Large intestine (tissue), 3 donors: ENCODE measurements at regions not wholly inside any gene's neighbourhood (a gene's known extent, or its start where the extent isn't known, plus 50 kb on each side); places are given as distances from the start of the nearest gene placed in this dataset.

ENCODE experiments used
- DNase-seq, 2 donors: peaks; one replicate each; pipeline versions ENCODE4 v3.0.0 to v3.0.0-alpha.2; 2013
- H3K27ac ChIP-seq: one replicate; pipeline ENCODE4 v1.5.1; 2013; ENCODE audit warnings: low read length
- H3K27me3 ChIP-seq: 2 replicates; pipeline ENCODE4 v1.6.1; 2013; ENCODE audit warnings: low read length; ENCODE audit not compliant: control insufficient read depth, insufficient read depth
- H3K36me3 ChIP-seq: 2 replicates; pipeline ENCODE4 v1.6.1; 2013; ENCODE audit warnings: low read length; ENCODE audit not compliant: control insufficient read depth, insufficient read depth
- H3K4me1 ChIP-seq: one replicate; pipeline ENCODE4 v1.6.1; 2013; ENCODE audit warnings: low read length; ENCODE audit not compliant: control insufficient read depth, insufficient read depth
- H3K4me3 ChIP-seq: one replicate; pipeline ENCODE4 v1.5.1; 2013; ENCODE audit warnings: low read length
- H3K9me3 ChIP-seq: one replicate; pipeline ENCODE4 v1.6.1; 2013; ENCODE audit warnings: mild to moderate bottlenecking, low read depth, low read length, moderate library complexity; ENCODE audit not compliant: control insufficient read depth
- WGBS: methylation state at CpG from one replicate; pipeline ENCODE4 v1.1.5; 2013; ENCODE audit warnings: low lambda C conversion rate; ENCODE audit not compliant: insufficient coverage; 5-methylcytosine and 5-hydroxymethylcytosine counted together

GRCh38 chr4:165631208-165631894 is 241.7 kb upstream of the TLL1 start:
- no peak overlapping the region for H3K27ac ChIP-seq
- no peaks in the 10 kb centered on the region for H3K4me1 ChIP-seq
- no peaks in the 10 kb centered on the region for H3K27me3 ChIP-seq
- no peak for DNase-seq
- no peaks in the 10 kb centered on the region for H3K36me3 ChIP-seq
- no peak overlapping the region for H3K4me3 ChIP-seq
- no peaks in the 10 kb centered on the region for H3K9me3 ChIP-seq
- WGBS = no CpG with 5 or more reads among the region's 3 CpGs

- WGBS = no CpG with 5 or more reads among the region's 3 CpGs
- peak in 1 of 2 donors; percentile 2 for DNase-seq
- Histone ChIP-seq H3K36me3 (no peaks in the 10 kb centered on the region), H3K27me3 (no peaks in the 10 kb centered on the region), H3K4me1 (no peaks in the 10 kb centered on the region), H3K4me3 (no peak overlapping the region), H3K27ac (no peak overlapping the region), H3K9me3 (no peaks in the 10 kb centered on the region)
Measured at GRCh38 chr4:165631912-165632311, 241.1 kb upstream of the TLL1 start.

DNA sequence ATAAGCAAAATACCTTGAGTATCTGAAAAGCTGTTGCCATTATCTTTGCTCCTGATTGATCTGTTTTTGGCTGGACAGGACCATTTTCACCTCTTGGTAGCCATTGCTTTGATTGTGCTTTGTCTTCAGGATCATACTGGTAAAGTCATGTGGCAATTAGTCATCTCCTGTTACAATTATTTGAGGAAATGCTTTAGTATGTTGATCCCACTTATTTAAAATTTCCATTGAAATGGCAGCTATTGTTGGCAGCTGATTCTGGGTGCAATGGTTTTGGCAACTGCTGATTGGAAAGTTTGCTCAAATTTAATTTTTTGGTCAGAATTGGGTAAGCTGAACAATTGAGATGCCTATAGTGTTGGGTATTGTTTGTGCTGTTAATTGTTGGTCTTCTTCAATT is 238.3 kb upstream of the TLL1 start:
- H3K4me1 ChIP-seq = no peaks in the 10 kb centered on the region
- no peak overlapping the region for H3K27ac ChIP-seq
- no peaks in the 10 kb centered on the region for H3K9me3 ChIP-seq
- DNase-seq = no peak
- no peak overlapping the region for H3K4me3 ChIP-seq
- H3K36me3 ChIP-seq = no peaks in the 10 kb centered on the region
- H3K27me3 ChIP-seq = no peaks in the 10 kb centered on the region

DNA sequence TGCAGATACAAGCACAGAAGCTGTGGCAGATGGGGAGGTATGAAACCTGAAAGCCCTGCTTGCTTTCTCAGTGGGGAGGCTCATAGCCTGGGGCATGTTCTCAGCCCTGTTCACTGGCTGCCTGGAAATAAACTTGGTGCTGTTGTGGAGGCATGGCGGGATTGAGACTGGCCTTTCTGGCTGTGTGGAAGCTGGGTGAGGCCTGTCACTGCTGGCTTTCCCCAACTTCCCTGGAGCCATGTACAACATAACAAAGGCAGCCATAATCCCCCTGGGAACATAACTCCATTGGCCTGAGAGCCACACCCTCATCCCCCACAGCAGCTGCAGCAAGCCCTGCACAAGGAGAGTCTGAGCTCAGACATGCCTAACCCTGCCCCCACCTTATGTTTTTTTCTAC is 237.7 kb upstream of the TLL1 start:
- Histone ChIP-seq H3K36me3 (no peaks in the 10 kb centered on the region), H3K27ac (no peak overlapping the region), H3K9me3 (no peaks in the 10 kb centered on the region), H3K4me3 (no peak overlapping the region), H3K4me1 (no peaks in the 10 kb centered on the region), H3K27me3 (no peaks in the 10 kb centered on the region)
- no CpG with 5 or more reads among the region's 1 CpG for WGBS
- DNase-seq = no peak

DNA sequence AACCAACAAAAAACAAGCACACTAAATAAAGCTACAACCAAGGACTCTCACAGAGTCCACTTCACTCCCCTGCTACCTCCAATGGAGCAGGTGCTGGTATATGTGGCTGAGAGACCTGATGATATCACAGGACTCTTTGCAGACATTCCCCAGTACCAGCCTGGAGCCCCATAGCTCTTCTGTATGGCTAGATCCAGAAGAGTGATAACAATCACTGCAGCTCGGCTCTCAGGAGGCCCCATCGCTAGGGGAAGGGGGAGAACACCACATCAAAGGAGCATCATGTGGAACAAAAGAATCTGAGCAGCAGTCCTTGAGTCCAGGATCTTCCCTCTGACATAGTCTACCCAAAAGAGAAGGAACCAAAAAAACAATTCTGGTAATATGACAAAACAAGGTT is 237.1 kb upstream of the TLL1 start:
- no peaks in the 10 kb centered on the region for H3K9me3 ChIP-seq
- H3K4me1 ChIP-seq = no peaks in the 10 kb centered on the region
- H3K27me3 ChIP-seq = no peaks in the 10 kb centered on the region
- DNase-seq = no peak
- WGBS = no CpG with 5 or more reads among the region's 2 CpGs
- H3K4me3 ChIP-seq = no peak overlapping the region
- H3K27ac ChIP-seq = no peak overlapping the region
- H3K36me3 ChIP-seq = no peaks in the 10 kb centered on the region

- Histone ChIP-seq H3K27ac (no peak overlapping the region), H3K4me1 (no peaks in the 10 kb centered on the region), H3K4me3 (no peak overlapping the region), H3K9me3 (no peaks in the 10 kb centered on the region), H3K36me3 (no peaks in the 10 kb centered on the region), H3K27me3 (no peaks in the 10 kb centered on the region)
- DNase-seq = no peak
- WGBS = 100% methylated on average over 1 of the region's 1 CpG
Measured at GRCh38 chr4:165651901-165652300, 221.1 kb upstream of the TLL1 start.

GRCh38 chr4:165654556-165654955 is 218.5 kb upstream of the TLL1 start:
- H3K27me3 ChIP-seq = no peaks in the 10 kb centered on the region
- no peak overlapping the region for H3K4me3 ChIP-seq
- H3K4me1 ChIP-seq = no peaks in the 10 kb centered on the region
- WGBS = no CpG with 5 or more reads among the region's 2 CpGs
- no peak for DNase-seq
- H3K36me3 ChIP-seq = no peaks in the 10 kb centered on the region
- H3K27ac ChIP-seq = no peak overlapping the region
- H3K9me3 ChIP-seq = no peaks in the 10 kb centered on the region

- Histone ChIP-seq H3K36me3 (no peaks in the 10 kb centered on the region), H3K27ac (no peak overlapping the region), H3K9me3 (no peaks in the 10 kb centered on the region), H3K4me1 (no peaks in the 10 kb centered on the region), H3K27me3 (no peaks in the 10 kb centered on the region), H3K4me3 (no peak overlapping the region)
- no peak for DNase-seq
- WGBS = 38% methylated on average over 1 of the region's 1 CpG
Measured at GRCh38 chr4:165656399-165656798, 216.6 kb upstream of the TLL1 start.

DNA sequence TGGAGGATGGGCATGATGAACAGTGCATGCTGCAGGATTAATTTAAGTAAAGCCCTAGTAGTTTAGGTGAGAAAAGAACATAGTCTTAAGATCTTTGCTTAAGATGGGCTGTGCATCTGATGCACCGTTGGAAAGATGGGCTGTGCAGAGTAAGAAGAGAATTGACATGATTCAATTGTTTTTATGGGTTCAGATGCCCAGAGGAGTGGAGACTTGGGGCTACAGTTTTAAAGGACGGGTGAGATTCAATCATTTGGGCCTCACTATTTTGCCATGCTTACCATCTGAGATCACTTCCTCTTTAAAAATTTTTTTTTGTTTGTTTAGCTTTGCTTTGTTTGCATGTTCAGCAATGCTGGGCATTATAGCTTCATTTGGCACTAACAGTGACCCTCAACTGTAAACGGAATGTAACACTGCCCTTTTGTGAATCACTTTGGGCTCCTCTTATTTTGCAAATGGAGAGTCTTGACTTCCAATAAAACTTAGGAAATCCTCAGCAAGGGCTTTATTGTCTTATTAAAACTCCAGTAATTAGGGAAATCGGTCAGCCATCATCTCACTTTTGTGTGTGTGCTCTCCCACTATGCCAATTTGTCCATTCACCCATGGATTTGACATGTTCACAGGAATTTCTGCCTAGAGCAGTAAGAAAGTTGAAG is 216.1 kb upstream of the TLL1 start:
- H3K27me3 ChIP-seq = no peaks in the 10 kb centered on the region
- no peaks in the 10 kb centered on the region for H3K4me1 ChIP-seq
- H3K4me3 ChIP-seq = no peak overlapping the region
- no peak overlapping the region for H3K27ac ChIP-seq
- 80% methylated on average over 1 of the region's 4 CpGs for WGBS
- H3K9me3 ChIP-seq = no peaks in the 10 kb centered on the region
- DNase-seq = no peak
- no peaks in the 10 kb centered on the region for H3K36me3 ChIP-seq

DNA sequence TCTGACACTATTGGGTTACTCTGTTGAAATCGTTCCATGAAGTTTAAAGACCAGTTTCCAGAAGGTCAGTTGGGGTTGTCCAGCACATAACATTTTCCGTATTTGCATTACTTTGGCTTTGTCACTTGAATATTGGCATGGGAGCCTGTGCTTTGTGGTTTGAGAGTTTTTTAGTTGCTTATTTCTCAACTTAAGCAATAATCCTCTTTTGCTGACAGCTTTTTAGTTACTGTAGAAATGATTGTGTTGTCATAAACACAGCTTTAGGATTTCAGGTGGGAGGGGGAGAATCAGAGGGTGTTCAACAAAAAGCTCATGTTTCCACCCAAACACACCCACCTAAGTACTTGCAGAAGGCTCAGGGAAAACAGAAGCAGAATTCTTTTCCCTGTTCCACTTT is 210.7 kb upstream of the TLL1 start:
- DNase-seq = no peak
- H3K27me3 ChIP-seq = no peaks in the 10 kb centered on the region
- 100% methylated on average over 1 of the region's 2 CpGs for WGBS

GRCh38 chr4:165663411-165663810 is 209.6 kb upstream of the TLL1 start:
- no peaks in the 10 kb centered on the region for H3K27me3 ChIP-seq
- H3K4me3 ChIP-seq = no peak overlapping the region
- no peak for DNase-seq
- no peaks in the 10 kb centered on the region for H3K4me1 ChIP-seq
- no peaks in the 10 kb centered on the region for H3K36me3 ChIP-seq
- H3K27ac ChIP-seq = no peak overlapping the region
- no peaks in the 10 kb centered on the region for H3K9me3 ChIP-seq

More for the DNA sequence above, 210.7 kb upstream of the TLL1 start:
- no peaks in the 10 kb centered on the region for H3K4me1 ChIP-seq
- no peak overlapping the region for H3K4me3 ChIP-seq
- no peaks in the 10 kb centered on the region for H3K36me3 ChIP-seq
- H3K9me3 ChIP-seq = no peaks in the 10 kb centered on the region
- H3K27ac ChIP-seq = no peak overlapping the region
